Breast epithelium (tissue), 3 donors: ENCODE measurements at regions not wholly inside any gene's neighbourhood (a gene's known extent, or its start where the extent isn't known, plus 50 kb on each side); places are given as distances from the start of the nearest gene placed in this dataset.

Experiments used
- CTCF ChIP-seq, 3 donors: fragments of 450-650 bp; IDR thresholded peaks; one replicate each; pipeline ENCODE4 v1.5.1; 2016 to 2017; ENCODE audit warnings: antibody characterized with exemption in 3 of 3, mild to moderate bottlenecking in 3 of 3, moderate library complexity in 3 of 3
- POLR2A ChIP-seq: fragments of 450-650 bp; IDR thresholded peaks from one replicate; pipeline ENCODE4 v1.6.1; 2016; ENCODE audit warnings: antibody characterized with exemption, mild to moderate bottlenecking, moderate library complexity
- POLR2AphosphoS5 ChIP-seq, 3 donors: sonication (generic); formaldehyde crosslinking; IDR thresholded peaks; one replicate each; pipeline ENCODE4 v1.6.1; 2017; ENCODE audit warnings: antibody characterized with exemption in 3 of 3

DNA sequence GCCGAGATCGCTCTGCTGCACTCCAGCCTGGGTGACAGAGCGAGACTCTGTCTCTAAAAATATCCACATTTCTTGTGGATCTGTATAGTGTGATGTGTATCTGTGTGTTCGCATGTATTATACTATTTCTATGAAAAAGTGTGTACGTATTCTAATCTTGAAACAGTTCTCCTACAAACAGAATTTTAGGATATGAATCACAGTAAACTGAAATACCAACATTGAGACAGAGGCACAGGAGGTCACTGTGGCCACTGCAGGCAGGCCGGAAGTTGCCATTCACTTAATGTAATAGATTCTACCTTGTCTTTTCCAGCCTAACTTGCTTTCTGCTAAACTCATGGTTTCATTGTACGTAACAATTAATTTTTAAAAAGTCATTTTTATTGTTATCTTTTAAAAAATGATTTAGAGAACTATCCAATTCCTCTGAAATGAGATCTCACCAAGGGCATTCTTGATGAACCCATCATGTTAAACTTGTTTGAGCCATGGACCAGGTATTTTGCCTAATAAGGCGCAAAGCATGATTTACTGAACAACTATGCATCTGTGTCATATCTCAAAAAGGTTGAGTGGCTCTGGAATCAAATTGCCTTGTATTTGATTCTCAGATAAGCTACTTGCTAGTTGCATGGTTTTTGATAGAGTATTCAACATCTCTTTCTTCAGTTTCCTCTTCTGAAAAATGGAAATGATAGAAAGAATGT, 154.9 kb upstream of the GYPA start:
- TF ChIP-seq CTCF (IDR thresholded peaks at IDR 0.05) (no peak), POLR2AphosphoS5 (IDR thresholded peaks at IDR 0.05) (no peak), POLR2A (no peak)
